IMR-90 (cell line): ENCODE measurements at regions not wholly inside any gene's neighbourhood (a gene's known extent, or its start where the extent isn't known, plus 50 kb on each side); places are given as distances from the start of the nearest gene placed in this dataset.

ENCODE experiments used
- ATAC-seq: fragments of 200-7000 bp; cut with Tn5 transposase; 2 replicates; pipeline ENCODE4 v1.9.1; 2020; ENCODE audit warnings: low read depth, mild to moderate bottlenecking, moderate library complexity
- BruUV-seq: library from RNA; stranded (reverse); fragments of 400-500 nt; replicated peaks from 2 replicates; lab custom pipeline; 2021; lab: Mats Ljungman, UMichigan
- CTCF ChIA-PET: fragments of 300-600 bp; formaldehyde crosslinking; extraction: SDS; loops from one replicate; lab custom pipeline; 2021; ENCODE audit warnings: antibody characterized with exemption; lab: Yijun Ruan, JAX
- POLR2A ChIA-PET: fragments of 300-600 bp; sonication (Branson Sonifier 250); formaldehyde crosslinking; loops from one replicate; lab custom pipeline; 2022; ENCODE audit warnings: antibody characterized with exemption; ENCODE audit not compliant: unreplicated experiment; lab: Charles Lee
- DNase-seq: peaks from one replicate; pipeline ENCODE4 v3.0.0; 2013
- H2AFZ ChIP-seq: replicated peaks from 2 replicates; pipeline ENCODE3; 2013; ENCODE audit warnings: low read length, mild to moderate bottlenecking; ENCODE audit not compliant: poor library complexity
- H2AK5ac ChIP-seq: 2 replicates; pipeline ENCODE4 v1.6.1; 2013; ENCODE audit warnings: low read depth, low read length, inconsistent platforms
- H2AK9ac ChIP-seq: replicated peaks from 2 replicates; pipeline ENCODE3; 2013; ENCODE audit warnings: mild to moderate bottlenecking, low read depth, low read length, moderate library complexity; ENCODE audit not compliant: poor library complexity
- H2BK120ac ChIP-seq: 2 replicates; pipeline ENCODE4 v1.6.1; 2013; ENCODE audit warnings: low read depth, low read length, inconsistent platforms
- H2BK15ac ChIP-seq: 3 replicates; pipeline ENCODE4 v1.6.1; 2013; ENCODE audit warnings: low read depth, low read length, inconsistent platforms
- H2BK20ac ChIP-seq: 2 replicates; pipeline ENCODE4 v1.6.1; 2013; ENCODE audit warnings: low read depth, mild to moderate bottlenecking, inconsistent platforms, low read length, moderate library complexity
- H2BK5ac ChIP-seq: 2 replicates; pipeline ENCODE4 v1.6.1; 2013; ENCODE audit warnings: mild to moderate bottlenecking, low read depth, low read length, inconsistent platforms; ENCODE audit not compliant: poor library complexity, severe bottlenecking
- H3K14ac ChIP-seq: replicated peaks from 2 replicates; pipeline ENCODE4 v1.6.1; 2013; ENCODE audit warnings: low read depth, low read length, inconsistent platforms
- H3K18ac ChIP-seq: 2 replicates; pipeline ENCODE4 v1.6.1; 2013; ENCODE audit warnings: low read depth, low read length, control low read depth
- H3K23ac ChIP-seq: 2 replicates; pipeline ENCODE4 v1.6.1; 2013; ENCODE audit warnings: low read depth, low read length, inconsistent platforms
- H3K27ac ChIP-seq: 2 replicates; pipeline ENCODE4 v1.5.1; 2013; ENCODE audit warnings: mild to moderate bottlenecking, control low read depth, low read length; ENCODE audit not compliant: insufficient read depth
- H3K27me3 ChIP-seq: 2 replicates; pipeline ENCODE4 v1.6.1; 2013; ENCODE audit warnings: low read length; ENCODE audit not compliant: control insufficient read depth, insufficient read depth
- H3K36me3 ChIP-seq: 2 replicates; pipeline ENCODE4 v1.6.1; 2013; ENCODE audit warnings: low read length, mixed read lengths; ENCODE audit not compliant: control insufficient read depth, insufficient read depth
- H3K4ac ChIP-seq: 2 replicates; pipeline ENCODE4 v1.6.1; 2013; ENCODE audit warnings: low read depth, low read length, inconsistent platforms
- H3K4me1 ChIP-seq: 2 replicates; pipeline ENCODE4 v1.6.1; 2013; ENCODE audit warnings: low read length, mixed read lengths; ENCODE audit not compliant: control insufficient read depth, insufficient read depth
- H3K4me2 ChIP-seq: 2 replicates; pipeline ENCODE4 v1.6.1; 2013; ENCODE audit warnings: low read depth, mild to moderate bottlenecking, control low read depth, low read length, moderate library complexity
- H3K4me3 ChIP-seq: 2 replicates; pipeline ENCODE4 v1.5.1; 2013; ENCODE audit warnings: low read depth, mild to moderate bottlenecking, control low read depth, low read length, moderate library complexity; ENCODE audit not compliant: insufficient read depth
- H3K56ac ChIP-seq: 2 replicates; pipeline ENCODE4 v1.6.1; 2013; ENCODE audit warnings: low read length, inconsistent platforms; ENCODE audit not compliant: insufficient read depth; ENCODE audit errors: extremely low read depth
- H3K79me1 ChIP-seq, 2 experiments: 2 replicates each; pipeline ENCODE4 v1.6.1; 2013; ENCODE audit warnings: low read length in 2 of 2, inconsistent platforms in 1 of 2, low read depth in 1 of 2
- H3K9ac ChIP-seq: 2 replicates; pipeline ENCODE4 v1.6.1; 2013; ENCODE audit warnings: low read depth, low read length, control low read depth
- H3K9me1 ChIP-seq: 2 replicates; pipeline ENCODE4 v1.6.1; 2013; ENCODE audit warnings: low read length, inconsistent platforms; ENCODE audit not compliant: insufficient read depth
- H3K9me3 ChIP-seq: 2 replicates; pipeline ENCODE4 v1.6.1; 2013; ENCODE audit warnings: low read length; ENCODE audit not compliant: control insufficient read depth, insufficient read depth
- H4K20me1 ChIP-seq: 2 replicates; pipeline ENCODE4 v1.6.1; 2013; ENCODE audit warnings: low read length, inconsistent platforms; ENCODE audit not compliant: insufficient read depth
- H4K5ac ChIP-seq: 2 replicates; pipeline ENCODE4 v1.6.1; 2013; ENCODE audit warnings: mild to moderate bottlenecking, low read depth, low read length, control low read depth
- H4K8ac ChIP-seq, 2 experiments: 2 replicates each; pipeline ENCODE4 v1.6.1; 2013; ENCODE audit warnings: low read depth in 2 of 2, low read length in 2 of 2, control low read depth in 1 of 2, inconsistent platforms in 1 of 2
- H4K91ac ChIP-seq: 2 replicates; pipeline ENCODE4 v1.6.1; 2013; ENCODE audit warnings: low read depth, low read length, inconsistent platforms; ENCODE audit not compliant: insufficient read depth
- BHLHE40 ChIP-seq: fragments of 150-350 bp; IDR thresholded peaks from 2 replicates; pipeline ENCODE4 v1.6.1; 2016; ENCODE audit warnings: mild to moderate bottlenecking, low read depth, low read length
- CHD1 ChIP-seq: IDR thresholded peaks from 2 replicates; pipeline ENCODE4 v1.6.1; 2012; ENCODE audit warnings: low read depth, low read length, improper control_type of control experiment
- FOS ChIP-seq: fragments of 150-350 bp; IDR thresholded peaks from 2 replicates; pipeline ENCODE4 v1.6.1; 2016; ENCODE audit warnings: low read depth, low read length
- MAZ ChIP-seq: IDR thresholded peaks from 2 replicates; pipeline ENCODE4 v1.6.1; 2012; ENCODE audit warnings: low read depth, mild to moderate bottlenecking, low read length, improper control_type of control experiment, moderate library complexity, borderline replicate concordance
- RAD21 ChIP-seq: IDR thresholded peaks from 2 replicates; pipeline ENCODE4 v1.6.1; 2012; ENCODE audit warnings: low read length, improper control_type of control experiment
- RCOR1 ChIP-seq: IDR thresholded peaks from 2 replicates; pipeline ENCODE4 v1.6.1; 2012; ENCODE audit warnings: mild to moderate bottlenecking, low read length, improper control_type of control experiment; ENCODE audit not compliant: insufficient replicate concordance
- RFX5 ChIP-seq: IDR thresholded peaks from 2 replicates; pipeline ENCODE4 v1.8.0; 2012; ENCODE audit warnings: low read depth, mild to moderate bottlenecking, low read length, moderate library complexity
- WGBS, 2 experiments: methylation state at CpG; one replicate each; pipeline versions ENCODE4 v1.1.5 to v1.1.7; 2013; ENCODE audit warnings: missing lambda C conversion rate in 2 of 2; ENCODE audit not compliant: insufficient read length in 1 of 2; ENCODE audit errors: extremely low coverage in 2 of 2; 5-methylcytosine and 5-hydroxymethylcytosine counted together
- dilution Hi-C: fragments of 300-500 bp; cut with HindIII; formaldehyde crosslinking; loops from one replicate; pipeline ENCODE4 v1.14.3; 2018; ENCODE audit warnings: low sequenced_read_pairs; ENCODE audit not compliant: unreplicated experiment
- in situ Hi-C: fragments of 300-500 bp; cut with MboI; formaldehyde crosslinking; loops from 3 replicates; pipeline ENCODE4 v1.14.3; 2019; ENCODE audit warnings: low sequenced_read_pairs, inconsistent platforms, mixed read lengths
- intact Hi-C: fragments of 100-400 bp; cut with micrococcal nuclease; formaldehyde crosslinking; loops from 2 replicates; pipeline ENCODE4 v1.10.0; 2022
- TF ChIP-seq, protein P1 (sequence below): conservative IDR thresholded peaks from 2 replicates; pipeline ENCODE4 v1.5.1; 2012; ENCODE audit warnings: mild to moderate bottlenecking, low read depth, low read length, improper control_type of control experiment
- TF ChIP-seq, protein P2 (sequence below): fragments of 150-350 bp; IDR thresholded peaks from 2 replicates; pipeline ENCODE4 v1.6.1; 2017; ENCODE audit warnings: mild to moderate bottlenecking, antibody characterized with exemption, low read length, low read depth

DNA sequence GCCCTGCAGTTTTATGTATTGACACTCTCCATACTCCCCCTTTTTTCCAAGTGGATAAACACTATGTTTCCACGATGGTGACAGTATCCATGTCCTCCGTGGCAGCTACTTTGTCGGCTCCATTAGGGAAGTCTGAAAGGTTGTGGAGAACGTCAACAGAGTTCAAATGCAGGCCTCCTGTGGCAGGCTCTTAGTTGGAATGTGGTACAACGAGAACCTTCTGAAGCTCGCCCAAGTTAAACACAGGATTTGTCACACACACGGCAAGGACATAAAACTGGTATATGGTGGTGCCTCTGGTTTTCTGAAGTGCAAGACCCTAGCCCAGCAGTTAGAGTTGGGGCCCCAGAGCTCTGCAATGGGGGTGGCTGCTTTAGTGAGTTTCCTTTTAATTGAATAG lies 187.0 kb upstream of the TAB2 start:
- Histone ChIP-seq H3K9ac (no peak overlapping the region), H3K9me1 (no peaks in the 10 kb centered on the region), H3K14ac (no peak overlapping the region), H3K36me3 (no peaks in the 10 kb centered on the region), H3K27ac (no peak overlapping the region), H2AK9ac (no peak overlapping the region), H2BK5ac (no peak overlapping the region), H3K27me3 (peaks cover 7% of the 10 kb centered on the region), H4K5ac (no peak overlapping the region; the same call in 1 of the 2 replicates), H2BK120ac (no peak overlapping the region), H4K91ac (no peak overlapping the region), H3K79me1 (no peaks in the 10 kb centered on the region), H3K4me2 (no peak overlapping the region), H2AFZ (peak overlapping the region; percentile 44), H3K4ac (no peak overlapping the region; the same call in 1 of the 2 replicates), H3K18ac (no peak overlapping the region), H2AK5ac (no peak overlapping the region), H3K4me3 (no peak overlapping the region), H3K56ac (no peak overlapping the region), H3K23ac (no peak overlapping the region), H2BK20ac (no peak overlapping the region), H4K8ac (peak overlapping the region in 1 of 2 experiments; percentile 28; a peak in 1 of 4 replicates), H3K4me1 (peaks cover 6% of the 10 kb centered on the region), H2BK15ac (no peak overlapping the region), H3K9me3 (no peaks in the 10 kb centered on the region), H4K20me1 (no peaks in the 10 kb centered on the region)
- POLR2A ChIA-PET: no interaction called here
- intact Hi-C loops (no loop called here), in situ Hi-C loops (no loop called here), dilution Hi-C loops (no loop called here)
- BruUV-seq: no TSS peak
- CTCF ChIA-PET: no interaction called here
- ATAC-seq: no peak
- TF ChIP-seq, protein P1, sequence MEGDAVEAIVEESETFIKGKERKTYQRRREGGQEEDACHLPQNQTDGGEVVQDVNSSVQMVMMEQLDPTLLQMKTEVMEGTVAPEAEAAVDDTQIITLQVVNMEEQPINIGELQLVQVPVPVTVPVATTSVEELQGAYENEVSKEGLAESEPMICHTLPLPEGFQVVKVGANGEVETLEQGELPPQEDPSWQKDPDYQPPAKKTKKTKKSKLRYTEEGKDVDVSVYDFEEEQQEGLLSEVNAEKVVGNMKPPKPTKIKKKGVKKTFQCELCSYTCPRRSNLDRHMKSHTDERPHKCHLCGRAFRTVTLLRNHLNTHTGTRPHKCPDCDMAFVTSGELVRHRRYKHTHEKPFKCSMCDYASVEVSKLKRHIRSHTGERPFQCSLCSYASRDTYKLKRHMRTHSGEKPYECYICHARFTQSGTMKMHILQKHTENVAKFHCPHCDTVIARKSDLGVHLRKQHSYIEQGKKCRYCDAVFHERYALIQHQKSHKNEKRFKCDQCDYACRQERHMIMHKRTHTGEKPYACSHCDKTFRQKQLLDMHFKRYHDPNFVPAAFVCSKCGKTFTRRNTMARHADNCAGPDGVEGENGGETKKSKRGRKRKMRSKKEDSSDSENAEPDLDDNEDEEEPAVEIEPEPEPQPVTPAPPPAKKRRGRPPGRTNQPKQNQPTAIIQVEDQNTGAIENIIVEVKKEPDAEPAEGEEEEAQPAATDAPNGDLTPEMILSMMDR: no peak
- TF ChIP-seq RFX5 (no peak), MAZ (no peak), RCOR1 (no peak), RAD21 (no peak), FOS (no peak), BHLHE40 (no peak), CHD1 (no peak)
- TF ChIP-seq, protein P2, sequence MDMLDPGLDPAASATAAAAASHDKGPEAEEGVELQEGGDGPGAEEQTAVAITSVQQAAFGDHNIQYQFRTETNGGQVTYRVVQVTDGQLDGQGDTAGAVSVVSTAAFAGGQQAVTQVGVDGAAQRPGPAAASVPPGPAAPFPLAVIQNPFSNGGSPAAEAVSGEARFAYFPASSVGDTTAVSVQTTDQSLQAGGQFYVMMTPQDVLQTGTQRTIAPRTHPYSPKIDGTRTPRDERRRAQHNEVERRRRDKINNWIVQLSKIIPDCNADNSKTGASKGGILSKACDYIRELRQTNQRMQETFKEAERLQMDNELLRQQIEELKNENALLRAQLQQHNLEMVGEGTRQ: no peak
- no peak for DNase-seq
- WGBS, 2 experiments: 18% methylated on average over 3 of the region's 7 CpGs; no CpG with 5 or more reads in 1 of the 2 experiments
